HEK293T (cell line): ENCODE measurements at regions not wholly inside any gene's neighbourhood (a gene's known extent, or its start where the extent isn't known, plus 50 kb on each side); places are given as distances from the start of the nearest gene placed in this dataset.

ENCODE experiments used
- ARNT ChIP-seq: fragments of 450-650 bp; IDR thresholded peaks from 2 replicates; pipeline ENCODE4 v1.6.1; 2017; ENCODE audit warnings: mild to moderate bottlenecking
- BHLHE40 ChIP-seq: fragments of 450-650 bp; IDR thresholded peaks from 2 replicates; pipeline ENCODE4 v1.6.1; 2016; ENCODE audit warnings: mild to moderate bottlenecking, moderate library complexity, borderline replicate concordance
- CTBP1 ChIP-seq: fragments of 450-650 bp; IDR thresholded peaks from 2 replicates; pipeline ENCODE4 v1.6.1; 2016; ENCODE audit warnings: borderline replicate concordance
- ELF4 ChIP-seq: fragments of 450-650 bp; IDR thresholded peaks from 2 replicates; pipeline ENCODE4 v1.6.1; 2017; ENCODE audit warnings: antibody characterized with exemption
- FOXK2 ChIP-seq: fragments of 450-650 bp; IDR thresholded peaks from 2 replicates; pipeline ENCODE4 v1.6.1; 2016; ENCODE audit warnings: mild to moderate bottlenecking
- HDGF ChIP-seq: fragments of 450-650 bp; IDR thresholded peaks from 2 replicates; pipeline ENCODE4 v1.6.1; 2017; ENCODE audit warnings: antibody characterized with exemption, borderline replicate concordance
- SP1 ChIP-seq: fragments of 450-650 bp; IDR thresholded peaks from 2 replicates; pipeline ENCODE4 v1.6.1; 2017
- SUZ12 ChIP-seq: fragments of 450-650 bp; IDR thresholded peaks from 2 replicates; pipeline ENCODE4 v1.6.1; 2016; ENCODE audit warnings: mild to moderate bottlenecking
- ZNF384 ChIP-seq: fragments of 450-650 bp; IDR thresholded peaks from 2 replicates; pipeline ENCODE4 v1.6.1; 2016

DNA sequence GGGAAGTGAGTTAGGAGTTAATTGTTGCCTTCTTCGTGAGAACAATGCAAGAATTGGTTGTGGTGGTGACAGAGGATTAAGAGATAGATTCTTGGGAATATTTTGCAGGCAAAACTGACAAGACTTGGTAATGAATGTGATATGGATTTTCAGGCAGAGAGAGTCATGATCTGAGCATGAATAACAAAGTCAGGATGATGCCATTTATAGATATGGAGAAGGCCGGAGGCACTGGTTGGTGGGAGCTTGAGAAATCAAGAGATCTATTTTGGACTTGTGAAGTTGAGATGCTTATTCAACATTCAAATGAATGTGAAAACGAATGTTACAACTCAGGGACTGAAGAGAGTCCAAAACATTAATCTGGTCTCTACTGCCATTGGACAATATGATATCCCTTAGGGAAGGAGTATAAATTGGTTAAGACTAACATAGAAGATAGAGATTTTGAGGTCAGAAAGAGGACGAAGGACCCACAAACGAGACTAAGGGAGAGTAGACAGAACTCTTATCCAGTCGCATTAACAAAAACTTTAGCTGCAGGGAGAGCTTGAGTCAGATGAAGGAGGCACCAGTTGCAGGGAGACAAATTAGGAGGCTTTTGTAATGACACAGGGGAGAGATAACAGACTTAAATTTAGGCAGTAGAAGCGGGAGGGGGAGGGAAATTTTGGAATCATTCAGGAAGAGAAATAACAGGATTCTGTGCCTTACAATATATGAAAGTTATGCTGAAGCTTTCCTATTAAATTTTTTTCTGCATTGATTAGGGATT is 1090.6 kb downstream of the GALC start:
- no peak for TF ChIP-seq HDGF
- TF ChIP-seq CTBP1 = no peak
- TF ChIP-seq SP1 = no peak
- TF ChIP-seq ZNF384 = no peak
- no peak for TF ChIP-seq SUZ12
- TF ChIP-seq ELF4 = no peak
- TF ChIP-seq ARNT = no peak
- TF ChIP-seq BHLHE40 = no peak
- no peak for TF ChIP-seq FOXK2
